CD4-positive, alpha-beta T cell treated with Interleukin-2 at 100 ng/mL for 4 hours (primary cell): ENCODE measurements at regions not wholly inside any gene's neighbourhood (a gene's known extent, or its start where the extent isn't known, plus 50 kb on each side); places are given as distances from the start of the nearest gene placed in this dataset.

Experiments used
- DNase-seq: peaks from one replicate; pipeline ENCODE4 v3.0.0-alpha.2; 2020; ENCODE audit warnings: low spot score

DNA sequence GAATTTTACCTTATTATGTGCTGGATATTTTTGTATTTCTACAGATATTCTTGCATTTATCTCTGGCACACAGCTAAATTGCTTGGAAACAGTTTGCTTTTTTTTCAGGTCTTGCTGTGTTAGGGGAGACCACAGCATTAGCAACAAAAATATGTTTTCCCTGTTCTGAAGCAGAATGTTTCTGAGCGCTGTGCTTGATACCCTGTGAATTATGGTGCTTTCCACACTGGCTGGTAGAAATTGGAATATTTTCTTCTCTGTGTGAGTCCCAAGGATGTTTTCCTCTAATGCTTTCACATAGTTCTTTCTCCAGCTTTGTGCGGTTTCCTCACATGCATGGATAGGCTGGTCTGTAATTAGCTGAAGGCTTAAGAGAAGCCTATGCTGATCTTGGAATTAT lies 651.6 kb upstream of the IGFBP3 start:
- DNase-seq, result no peak

DNA sequence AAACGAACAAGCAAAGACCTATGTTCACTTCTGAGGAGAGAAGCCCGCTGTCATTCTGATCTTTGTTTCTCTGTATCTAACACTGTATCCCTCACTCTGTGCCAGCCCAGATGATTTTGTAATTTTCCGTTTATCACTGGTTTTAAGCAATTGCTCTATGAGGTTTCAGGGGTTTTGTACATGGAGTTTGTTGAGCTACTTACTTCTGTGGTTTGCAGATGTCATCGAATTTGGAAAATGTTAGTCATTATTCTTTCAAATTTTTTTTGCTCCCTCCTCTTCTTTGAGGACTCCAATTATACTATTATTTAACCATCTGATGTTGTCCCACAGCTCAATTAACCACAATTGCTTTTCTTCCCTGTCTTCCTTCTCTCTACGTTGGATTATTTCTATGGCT lies 650.9 kb upstream of the IGFBP3 start:
- DNase-seq, result no peak

DNA sequence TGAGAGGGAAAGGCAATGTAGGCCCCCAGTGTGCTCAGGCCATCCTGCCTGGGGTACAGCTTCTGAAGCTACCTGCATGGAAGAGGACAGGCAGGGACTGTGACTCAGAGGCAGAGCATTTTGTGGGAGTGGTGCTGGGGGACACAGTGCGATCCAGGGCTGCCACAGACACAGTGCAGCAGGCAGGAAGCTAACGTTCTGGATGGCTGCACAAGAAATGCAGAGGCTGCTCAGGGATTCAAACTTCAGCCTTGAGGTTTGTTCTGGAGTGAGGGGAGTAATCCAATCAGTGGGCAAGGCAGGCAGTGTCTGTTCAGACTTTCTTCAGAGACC lies 648.0 kb upstream of the IGFBP3 start:
- no peak for DNase-seq

DNA sequence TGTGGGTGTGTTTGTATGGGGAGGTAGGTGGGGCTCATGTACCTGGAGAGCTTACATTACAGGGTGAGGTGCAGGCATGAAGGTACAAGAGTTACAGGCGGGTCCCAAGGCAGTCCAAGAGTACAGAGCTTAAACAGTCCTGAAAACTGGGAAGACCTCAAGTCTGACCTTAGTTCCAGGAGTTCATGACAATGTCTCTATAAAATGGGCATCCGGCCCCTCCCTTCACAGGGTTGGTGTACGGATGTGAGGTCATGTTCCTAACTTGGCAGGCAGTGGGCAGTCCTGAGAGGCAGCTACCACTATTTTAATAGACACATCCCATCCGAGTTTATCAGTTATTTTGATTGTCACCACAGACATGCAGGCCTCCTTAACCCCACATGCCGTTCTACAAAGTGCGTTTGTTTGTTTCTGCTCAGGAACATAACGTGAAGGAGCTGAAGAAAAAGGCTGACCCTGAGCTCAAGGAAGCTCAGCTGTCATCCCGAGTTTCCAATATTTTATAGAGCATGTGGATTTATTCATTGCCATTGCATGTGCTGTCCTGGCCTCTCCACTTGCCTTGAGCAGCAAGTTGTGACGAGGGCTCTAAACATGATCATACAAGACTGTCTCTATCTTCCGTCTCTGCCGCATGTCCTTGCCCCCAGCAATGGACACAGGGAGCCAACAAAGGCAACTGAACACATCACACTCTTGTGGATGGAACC lies 647.5 kb upstream of the IGFBP3 start:
- no peak for DNase-seq

DNA sequence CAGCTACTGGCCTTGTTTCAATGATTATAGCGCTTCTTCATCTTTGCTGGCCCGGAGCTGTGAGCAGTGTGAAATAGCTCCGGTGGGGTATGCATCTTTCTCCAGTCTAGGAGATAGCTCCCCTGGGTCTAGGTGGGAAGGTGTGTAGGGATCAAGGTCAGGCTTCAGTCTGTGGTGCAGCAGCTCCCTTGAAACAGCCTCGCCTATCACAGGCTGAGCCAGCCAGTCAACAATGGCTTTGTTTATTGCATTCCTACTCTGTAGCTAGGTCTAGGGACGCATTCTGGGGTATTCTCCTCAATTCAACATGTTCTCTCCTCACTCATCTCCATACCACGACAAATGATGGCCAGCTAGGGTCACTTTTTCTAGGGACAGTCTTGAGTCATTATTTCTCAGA lies 646.8 kb upstream of the IGFBP3 start:
- no peak for DNase-seq

DNA sequence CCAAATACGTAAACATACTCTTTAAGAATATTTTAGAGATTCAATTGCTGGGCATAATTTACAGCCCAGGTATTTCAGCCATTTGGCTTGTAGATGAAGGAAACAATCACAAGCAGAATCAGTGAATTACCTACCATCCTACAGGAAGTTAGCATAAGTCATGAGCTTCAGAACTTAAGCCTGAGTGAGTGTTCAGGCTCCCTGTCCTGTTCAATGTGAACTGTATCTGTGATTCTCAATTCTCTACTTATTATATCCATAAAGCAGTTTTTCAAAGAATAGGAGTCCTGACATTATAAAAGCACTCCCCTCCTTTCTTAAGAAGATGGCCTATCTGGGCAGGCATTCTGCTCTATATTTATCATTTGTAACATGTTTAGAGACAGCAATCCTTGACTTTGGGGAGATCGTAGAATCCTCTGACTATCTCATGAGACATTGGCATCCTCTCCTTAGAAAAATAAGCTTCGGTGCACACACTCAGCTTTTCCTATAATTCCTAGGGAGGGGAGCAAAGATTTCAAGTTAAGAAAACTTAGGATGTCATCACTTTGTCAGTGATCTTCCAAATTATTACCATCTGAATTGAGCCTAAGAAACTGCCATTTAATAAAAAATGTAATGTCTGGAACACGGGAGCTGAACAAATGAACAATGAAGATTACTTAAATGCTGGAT lies 645.2 kb upstream of the IGFBP3 start:
- no peak for DNase-seq

DNA sequence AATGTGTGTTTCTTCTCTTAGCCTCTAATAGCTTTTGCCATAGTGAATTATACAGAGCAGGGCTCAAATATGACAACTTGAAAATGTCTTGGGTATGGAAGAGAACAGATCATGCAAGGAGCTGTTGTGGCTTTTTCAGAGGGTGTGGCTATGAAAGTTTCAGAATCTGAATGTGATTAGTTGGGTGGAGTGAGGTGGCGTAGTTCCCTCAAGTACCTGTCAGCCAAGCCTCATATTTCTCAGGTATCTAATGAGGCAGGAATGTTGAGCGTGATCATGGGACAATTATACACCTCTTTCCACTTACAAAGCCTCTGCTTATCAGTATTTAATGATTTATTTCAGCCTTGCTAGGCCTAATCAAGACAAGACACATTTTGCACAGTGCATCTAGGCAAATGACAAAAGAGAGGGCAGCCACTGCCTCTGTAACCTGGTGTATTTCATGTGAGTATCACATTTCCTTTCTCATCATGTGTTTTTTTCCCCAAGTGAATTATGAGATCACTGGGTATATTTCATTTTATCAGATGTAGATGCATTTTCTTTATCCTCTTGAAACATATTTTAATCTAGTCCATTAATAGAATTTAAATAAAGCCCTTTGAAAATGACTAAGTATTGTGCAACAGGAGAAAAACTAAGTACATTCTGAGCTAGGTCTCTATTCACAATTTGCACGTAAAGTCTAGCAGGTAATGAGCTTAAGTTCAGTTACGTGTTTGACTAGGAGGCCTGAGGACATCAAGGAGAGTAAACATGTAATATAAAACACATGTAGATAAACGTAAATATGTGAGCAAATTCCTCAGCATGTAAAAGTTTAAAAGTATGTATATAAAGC lies 644.4 kb upstream of the IGFBP3 start:
- DNase-seq, result no peak

DNA sequence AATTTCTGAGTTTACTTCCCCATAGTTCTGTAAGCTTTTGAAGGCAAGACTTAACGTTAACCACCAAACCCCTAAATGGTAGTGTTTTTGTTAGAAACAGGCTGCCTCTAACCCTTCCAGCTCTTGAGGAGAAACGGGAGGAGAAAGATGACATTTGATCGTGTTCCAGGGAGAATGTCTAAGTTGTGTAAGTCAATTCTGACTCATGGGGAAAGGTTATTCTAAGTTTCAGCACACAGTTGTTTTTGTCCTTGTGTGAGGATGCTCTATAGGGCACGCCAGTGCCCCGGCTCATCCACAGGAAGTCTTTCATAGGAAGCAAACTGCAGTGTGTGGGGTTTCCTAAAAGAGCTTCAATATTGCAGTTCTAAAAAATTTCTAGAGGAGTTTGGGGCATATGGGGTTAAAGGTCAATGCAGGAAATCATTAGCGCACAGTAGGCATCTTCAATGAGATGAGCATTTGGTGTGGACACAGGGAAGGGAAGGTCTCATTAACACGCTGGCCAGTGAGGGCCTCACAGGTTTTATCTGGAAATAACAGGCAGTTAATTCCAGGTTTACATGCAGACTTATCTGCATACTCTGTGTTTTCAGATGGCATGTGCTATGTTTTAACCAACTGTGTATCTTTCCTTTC lies 638.2 kb upstream of the IGFBP3 start:
- DNase-seq, result no peak

DNA sequence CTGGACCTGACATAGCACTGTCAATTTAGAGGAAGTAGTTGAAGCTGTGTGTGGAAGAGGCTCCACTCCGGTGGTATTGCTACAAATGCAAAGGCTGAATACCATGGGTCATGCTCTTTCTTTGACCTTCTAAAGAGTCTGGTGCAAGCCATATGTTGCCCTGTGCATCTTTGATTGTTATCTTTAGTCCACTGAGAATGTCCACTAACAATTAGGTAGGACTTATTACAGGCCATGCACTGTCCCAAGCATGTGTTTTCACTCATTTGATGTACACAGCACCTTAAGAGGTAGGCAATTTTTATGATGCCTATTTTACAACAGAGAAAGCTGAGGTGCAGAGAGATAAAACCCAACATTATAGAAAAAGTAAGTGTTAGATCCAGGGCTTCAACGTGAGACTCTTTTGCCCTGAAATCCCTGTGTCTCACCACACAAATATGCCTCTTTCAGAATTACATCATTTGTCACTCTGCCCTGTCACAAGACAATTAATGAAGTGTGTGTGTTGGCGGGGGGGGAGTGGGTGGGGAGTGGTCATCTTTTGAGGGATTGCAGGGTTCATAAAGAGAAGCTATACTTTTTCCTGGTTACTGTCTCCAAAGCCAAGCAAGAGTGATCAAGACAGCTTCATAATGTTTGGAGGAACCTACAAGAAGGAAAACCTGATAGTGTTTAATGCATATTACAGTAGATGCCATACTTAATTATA lies 637.6 kb upstream of the IGFBP3 start:
- no peak for DNase-seq

DNA sequence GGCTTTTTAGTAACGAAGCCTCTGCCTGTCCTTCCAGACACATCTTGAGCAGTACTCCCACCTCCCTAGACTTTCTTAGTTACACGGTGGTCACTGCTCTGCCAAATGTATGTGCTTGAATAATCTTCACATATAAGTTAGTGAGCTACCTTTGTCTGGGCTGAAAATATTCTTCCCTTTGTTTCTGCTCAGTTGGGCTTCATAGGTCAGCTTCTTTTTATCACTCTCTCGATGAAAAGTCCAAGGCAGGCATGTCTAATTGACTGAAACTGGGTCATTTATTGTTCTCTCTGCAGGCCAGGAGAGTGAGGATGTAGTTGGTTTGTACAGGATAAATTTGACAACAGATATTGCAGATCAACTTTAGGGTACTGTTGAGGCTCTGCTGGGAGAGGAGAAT lies 636.7 kb upstream of the IGFBP3 start:
- no peak for DNase-seq

DNA sequence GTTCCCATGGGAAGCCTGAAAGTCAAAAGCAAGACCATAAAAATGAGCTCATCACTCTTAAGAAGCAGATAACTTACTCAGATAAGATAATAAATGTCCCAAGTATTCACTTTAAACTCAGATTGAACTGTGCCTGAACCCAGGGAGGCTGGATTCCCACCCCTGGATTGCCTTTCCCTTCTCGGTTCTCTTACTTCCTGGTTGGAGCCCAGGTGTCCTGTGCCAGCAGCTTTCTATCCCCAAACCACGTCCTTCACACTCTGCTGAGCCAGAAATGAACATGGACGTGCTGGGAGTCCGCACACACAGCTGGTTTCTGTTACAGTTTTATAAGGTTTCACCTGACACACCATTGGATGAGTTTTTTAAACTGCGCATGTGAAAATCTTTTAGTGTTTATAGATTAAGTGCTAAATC lies 636.2 kb upstream of the IGFBP3 start:
- DNase-seq, result no peak

DNA sequence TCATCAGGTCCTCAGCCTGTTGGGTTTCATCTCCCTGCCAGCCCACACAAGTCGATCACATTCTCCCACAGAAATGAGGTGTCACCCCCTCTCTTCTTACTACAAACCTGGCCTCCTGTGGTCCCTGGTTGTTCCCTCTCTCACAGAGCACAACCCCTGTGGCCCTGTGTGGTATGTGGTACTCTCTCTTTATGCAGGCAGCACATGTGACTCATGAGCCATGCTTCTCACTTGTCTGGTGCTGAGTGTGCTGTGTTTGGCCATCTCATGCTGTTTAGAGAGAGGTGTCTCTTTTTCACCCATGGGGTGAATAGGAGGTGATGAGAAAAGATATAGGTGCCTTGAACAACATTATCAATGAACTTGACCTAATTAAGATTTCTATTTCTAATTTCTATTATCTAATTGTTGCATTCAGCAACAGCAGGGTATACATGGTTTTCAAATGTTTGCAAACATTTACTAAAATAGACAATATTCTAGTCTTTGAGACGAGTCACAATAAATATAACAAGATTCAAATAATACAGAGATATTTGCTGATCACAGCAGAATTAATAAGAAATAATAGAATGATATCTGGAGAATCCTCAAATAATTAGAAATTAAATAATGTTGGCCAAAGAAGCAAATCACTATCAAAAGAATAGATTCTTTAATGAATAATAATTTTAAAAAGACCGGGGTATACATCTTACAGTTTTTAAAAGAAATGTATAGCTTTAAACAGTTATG lies 633.8 kb upstream of the IGFBP3 start:
- DNase-seq, result no peak

DNA sequence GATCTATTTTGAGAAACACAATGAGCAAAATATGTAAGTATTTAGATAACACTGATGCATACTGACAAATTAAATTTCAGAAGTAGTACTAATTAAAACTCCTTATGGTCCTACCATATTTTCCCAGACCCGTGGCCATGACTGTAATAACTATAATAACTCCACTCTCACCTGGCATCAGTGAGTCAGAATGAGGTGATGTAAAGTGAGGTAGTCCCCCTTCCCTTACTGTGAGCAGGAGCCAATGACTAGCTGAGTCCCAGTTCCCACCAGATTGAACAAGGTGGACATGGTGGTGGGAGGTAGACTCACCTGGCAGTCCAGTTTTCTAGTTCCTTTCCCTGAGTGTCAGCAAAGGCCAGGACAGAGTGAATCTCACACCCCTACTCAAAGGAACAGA lies 630.5 kb upstream of the IGFBP3 start:
- no peak for DNase-seq

DNA sequence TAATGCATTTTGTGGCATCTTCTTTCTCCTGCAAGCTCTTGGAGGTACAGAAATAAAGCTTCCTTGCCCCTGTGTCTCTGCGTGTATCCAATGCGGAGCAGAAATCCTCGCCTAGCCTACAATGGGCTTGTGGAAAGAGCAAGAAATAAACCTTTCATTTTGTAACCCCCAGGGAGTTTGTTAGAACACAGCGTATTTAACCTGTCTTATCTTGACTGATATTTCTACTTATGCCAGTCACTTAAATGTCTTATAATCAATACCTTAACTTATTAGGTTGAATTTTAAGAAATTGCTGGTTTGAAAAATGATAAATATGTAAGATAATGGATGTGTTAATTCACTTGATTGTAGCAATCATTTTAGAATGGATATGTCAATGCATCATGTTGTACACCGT lies 629.8 kb upstream of the IGFBP3 start:
- DNase-seq, result no peak

DNA sequence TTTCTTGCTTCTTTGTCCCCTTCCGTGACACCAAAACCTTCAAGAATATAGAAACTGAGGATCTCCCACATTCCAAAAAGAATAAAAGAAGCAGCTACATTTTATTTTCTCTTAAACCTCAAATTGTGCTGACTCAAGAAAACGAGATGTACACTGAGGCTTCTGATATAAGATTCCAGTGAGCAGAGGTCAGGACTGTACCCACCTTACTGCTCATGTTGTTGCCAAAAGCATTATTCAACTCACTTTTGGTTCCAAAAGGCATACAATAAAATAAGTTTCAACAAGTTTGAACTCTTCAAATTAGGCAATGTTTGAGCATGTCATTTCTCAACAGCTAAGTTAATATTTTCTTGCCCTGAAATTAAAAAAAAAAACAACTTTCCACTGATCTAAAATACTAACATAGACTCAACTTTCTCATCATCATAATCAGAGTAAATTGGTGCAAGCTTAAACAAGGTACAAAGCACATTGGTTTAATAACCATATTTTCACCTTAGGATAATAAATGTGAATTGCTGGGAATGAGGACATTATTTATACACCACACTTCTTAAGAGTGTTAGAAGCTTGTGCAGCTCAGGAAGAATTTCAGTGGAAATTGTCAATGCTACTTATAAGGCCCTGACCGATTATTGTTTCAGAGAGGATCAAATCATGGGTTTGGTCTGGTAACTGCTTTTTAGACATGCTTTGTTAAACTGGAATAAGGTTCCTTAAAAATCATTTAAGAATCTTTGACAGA lies 629.0 kb upstream of the IGFBP3 start:
- no peak for DNase-seq

DNA sequence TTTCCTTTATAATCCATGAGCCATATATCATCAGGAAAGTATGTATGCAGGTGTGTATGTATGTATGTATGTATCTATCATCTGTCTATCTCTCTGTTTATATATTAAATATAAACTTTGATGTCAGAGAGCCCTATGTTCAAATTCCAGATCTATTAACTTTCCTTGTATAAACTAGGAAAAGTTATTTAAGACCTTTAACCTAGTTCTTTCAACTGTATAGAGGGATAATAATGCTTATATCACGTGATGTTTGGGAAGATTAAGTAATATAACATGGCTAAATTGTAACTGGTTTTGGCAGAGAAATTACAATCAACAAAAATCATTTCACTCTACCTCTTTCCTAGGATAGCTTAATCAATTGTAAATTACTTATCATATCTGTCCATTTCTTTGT lies 628.3 kb upstream of the IGFBP3 start:
- DNase-seq, result no peak

DNA sequence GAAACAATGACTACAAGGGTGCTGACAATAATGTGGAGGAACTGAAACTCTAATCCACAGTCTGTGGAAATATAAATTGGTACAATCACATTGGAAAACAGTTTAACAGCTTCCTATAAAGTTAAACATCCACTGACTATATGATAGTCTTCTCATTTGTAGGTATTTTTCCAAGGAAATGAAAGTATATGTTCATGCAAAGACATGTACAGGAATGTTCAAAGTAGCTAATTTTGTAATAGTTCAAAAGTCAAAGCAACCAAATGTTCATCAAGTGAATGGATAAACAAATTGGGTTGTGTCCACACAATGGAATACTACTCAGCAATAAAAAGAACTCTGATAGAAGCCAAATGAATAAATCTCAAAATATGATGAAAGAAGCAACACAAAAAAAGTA lies 626.0 kb upstream of the IGFBP3 start:
- no peak for DNase-seq

DNA sequence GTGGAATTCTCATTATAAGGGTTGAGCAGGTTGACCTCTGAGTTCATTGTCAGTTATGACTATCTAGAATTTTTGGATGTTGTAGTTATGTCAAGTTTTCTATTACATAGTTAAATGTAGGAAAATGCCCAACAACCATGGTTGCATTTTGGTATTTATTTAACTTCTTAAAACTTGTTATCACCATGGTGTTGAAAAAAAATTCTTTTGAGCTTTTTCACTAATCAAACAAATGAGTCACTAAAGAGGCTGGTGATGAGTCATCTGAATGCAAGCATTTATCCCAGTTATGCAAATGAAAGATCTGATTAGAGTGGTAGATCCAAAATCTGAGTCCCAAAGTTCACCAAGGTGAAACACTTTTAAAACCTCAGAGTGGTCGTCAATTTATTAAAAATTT lies 624.7 kb upstream of the IGFBP3 start:
- no peak for DNase-seq

DNA sequence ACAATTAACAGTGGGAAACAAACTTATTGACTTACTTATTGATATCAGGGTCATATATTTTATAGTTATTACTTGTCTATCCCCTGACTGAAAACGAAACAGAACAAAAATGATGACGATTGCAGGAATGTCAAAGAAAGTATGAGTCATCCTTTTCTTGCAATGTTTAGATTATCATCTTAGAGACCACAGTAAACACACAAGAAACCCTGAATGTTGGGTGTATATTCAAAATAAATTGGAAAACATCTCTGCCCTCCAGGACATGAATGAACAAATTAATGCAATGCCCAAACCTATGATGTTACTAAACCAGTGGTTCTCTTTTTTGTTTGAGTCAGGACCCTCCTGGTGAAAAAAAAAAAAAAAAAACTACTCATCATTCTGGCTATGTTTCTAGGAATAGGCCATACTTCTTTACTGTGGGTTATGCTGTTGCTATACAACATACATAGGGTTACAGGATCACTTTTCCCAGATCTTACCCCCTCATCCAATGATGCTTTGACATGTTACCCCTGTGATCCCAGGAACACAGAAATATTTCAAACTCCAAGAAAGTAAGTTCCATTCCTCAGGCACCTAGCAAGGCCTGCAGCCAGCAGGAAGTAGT lies 623.4 kb upstream of the IGFBP3 start:
- no peak for DNase-seq

DNA sequence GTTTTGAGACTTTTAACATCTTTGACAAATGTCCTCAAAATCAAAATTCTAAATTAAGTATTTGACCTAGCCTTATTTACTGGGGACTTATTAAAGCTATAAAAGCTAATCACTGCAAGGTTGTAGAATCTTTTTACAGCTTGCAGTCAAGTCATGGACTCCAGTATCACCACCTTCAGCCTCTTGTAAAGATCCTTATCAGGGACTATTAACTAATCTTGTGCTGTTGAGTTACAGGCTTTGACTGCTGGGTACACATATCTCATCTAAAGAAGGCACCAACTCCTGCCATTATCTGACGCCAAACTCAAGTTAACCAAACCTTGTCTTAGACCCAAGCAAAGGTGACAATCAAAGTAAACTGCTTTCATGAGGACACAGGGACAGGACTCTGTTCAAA lies 621.0 kb upstream of the IGFBP3 start:
- no peak for DNase-seq
